Erythroblast (primary cell): ENCODE measurements at regions not wholly inside any gene's neighbourhood (a gene's known extent, or its start where the extent isn't known, plus 50 kb on each side); places are given as distances from the start of the nearest gene placed in this dataset.

ENCODE experiments used
- DNase-seq, 2 experiments: peaks; one replicate each; lab custom pipeline; 2025; lab: John Stamatoyannopoulos, UW
- GATA1 ChIP-seq: IDR thresholded peaks from 2 replicates; pipeline ENCODE4 v1.6.1; 2011; ENCODE audit warnings: low read depth, mild to moderate bottlenecking, control low read depth, low read length, moderate library complexity
- POLR2A ChIP-seq: IDR thresholded peaks from 2 replicates; pipeline ENCODE4 v1.6.1; 2011; ENCODE audit warnings: mild to moderate bottlenecking, low read length

DNA sequence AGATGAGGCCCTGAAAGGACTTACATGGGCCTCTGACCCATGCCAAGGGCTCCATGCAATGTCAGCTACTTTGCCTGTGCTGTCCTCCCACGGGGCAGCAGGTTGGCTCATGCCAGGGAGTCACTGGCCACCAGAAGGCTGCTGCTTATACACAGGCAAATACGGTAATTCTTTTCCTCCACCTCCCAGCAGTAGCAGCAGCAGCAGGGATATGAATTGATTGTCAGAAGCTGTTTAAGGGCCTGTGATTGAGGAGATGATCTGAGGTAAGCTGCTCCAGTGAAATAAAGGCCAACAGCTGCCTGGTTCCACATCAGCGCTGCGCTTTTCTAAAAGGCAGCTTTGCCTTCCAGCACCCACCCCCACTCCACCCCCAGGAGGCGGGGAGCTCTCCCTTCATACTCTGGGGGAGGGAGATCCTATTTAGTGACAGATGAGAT is 250.5 kb downstream of the SHQ1 start:
- DNase-seq: no peak
- no peak for TF ChIP-seq POLR2A
- no peak for TF ChIP-seq GATA1

DNA sequence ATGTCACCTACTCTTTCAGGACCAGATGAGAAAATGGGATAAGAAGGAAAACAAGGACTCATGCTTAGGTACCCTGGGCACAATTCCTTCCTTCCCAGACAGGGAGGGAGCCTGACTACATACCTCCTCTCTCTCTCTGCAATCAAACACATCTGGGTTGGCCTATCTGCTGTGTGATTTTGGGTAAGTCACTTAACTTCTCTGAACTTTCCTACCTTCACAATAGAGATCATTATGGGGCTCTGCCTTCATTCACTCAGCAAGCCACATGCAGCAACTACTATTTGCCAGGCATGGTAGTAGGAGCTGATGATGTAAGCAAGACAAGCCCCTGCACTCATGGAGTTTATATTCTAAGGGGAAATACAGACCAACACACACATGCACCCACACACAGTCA is 251.2 kb downstream of the SHQ1 start:
- TF ChIP-seq GATA1 (no peak), POLR2A (no peak)
- DNase-seq: no peak

DNA sequence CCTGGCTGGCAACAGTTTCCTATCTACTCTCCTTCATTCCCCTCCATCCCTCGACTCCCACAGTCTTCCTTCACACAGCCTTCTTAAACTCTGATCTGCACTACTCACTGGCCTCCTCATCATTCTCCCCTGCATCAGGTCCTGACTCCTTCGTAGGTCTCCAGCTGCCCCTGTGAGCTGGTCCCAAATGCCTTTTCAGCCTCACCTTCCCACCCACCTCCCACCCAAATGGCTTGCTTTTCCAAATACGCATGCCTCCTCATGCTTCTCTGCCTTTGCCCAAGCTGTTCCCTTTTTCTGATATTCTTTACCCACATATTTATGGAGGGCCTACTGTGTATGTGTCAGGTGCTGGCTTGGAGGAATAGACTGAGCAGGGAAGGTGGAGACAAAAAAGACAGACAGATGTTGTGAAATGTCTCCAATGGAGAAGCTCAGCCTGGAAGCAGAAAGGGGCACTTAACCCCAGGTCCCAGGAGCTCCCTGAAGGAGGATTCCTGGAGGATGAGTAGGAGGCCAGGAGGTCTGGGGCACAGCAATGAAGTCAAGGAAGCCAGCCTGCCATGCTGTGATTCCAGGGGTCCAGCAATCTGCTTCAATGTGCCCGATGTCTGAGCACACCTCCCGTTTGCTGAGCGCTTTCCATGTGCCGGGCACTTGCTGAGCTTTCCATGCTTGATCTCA is 252.2 kb downstream of the SHQ1 start:
- no peak for TF ChIP-seq GATA1
- no peak for TF ChIP-seq POLR2A
- DNase-seq: no peak

DNA sequence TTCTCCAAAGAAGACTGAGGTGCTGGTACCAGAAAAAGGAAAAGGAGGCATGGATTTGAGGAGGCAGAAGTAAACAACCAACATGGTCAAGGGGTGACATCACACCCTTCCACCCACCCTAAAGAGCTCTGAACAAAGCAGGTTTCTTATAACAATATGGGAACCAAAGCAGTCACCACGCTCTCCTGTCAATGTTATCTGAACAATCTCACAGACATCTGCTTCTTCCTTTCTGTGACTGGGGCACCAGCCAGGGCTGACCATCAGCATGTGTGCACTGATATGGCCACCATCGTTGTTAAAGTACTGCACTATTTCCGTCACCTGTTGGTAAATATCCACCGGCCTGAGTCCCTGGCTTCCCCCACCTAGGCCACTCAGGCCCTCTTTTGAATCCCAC is 252.9 kb downstream of the SHQ1 start:
- no peak for TF ChIP-seq GATA1
- no peak for TF ChIP-seq POLR2A
- DNase-seq: peak; percentile 16 to 75

DNA sequence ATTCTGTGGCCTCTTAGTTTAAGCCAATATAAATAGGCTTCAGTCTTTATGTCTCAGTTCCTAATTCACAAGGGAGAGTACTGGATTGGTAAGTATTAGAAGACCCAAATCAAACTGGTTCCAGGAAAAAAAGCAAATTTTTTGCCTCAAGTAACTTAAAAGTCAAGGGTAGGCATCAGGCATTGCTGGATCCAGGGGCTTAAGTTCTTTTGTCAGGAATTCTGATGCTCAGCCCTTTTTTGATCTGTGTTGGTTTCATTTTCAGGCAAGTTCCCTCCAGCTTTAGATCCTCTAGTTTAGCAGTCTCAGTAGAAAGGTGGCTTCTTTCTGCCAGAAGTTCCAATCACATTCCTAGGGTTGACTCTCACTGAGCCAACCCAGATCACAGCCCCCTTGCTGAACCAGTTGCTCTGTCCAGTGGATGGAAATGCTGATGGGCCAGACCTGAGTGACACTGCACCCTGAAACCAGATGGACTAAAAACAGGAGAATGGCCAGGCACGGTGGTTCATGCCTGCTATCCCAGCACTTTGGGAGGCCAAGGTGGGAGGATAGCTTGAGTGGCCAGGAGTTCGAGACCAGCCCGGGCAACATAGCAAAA is 253.5 kb downstream of the SHQ1 start:
- TF ChIP-seq GATA1: no peak
- TF ChIP-seq POLR2A: no peak
- no peak for DNase-seq

DNA sequence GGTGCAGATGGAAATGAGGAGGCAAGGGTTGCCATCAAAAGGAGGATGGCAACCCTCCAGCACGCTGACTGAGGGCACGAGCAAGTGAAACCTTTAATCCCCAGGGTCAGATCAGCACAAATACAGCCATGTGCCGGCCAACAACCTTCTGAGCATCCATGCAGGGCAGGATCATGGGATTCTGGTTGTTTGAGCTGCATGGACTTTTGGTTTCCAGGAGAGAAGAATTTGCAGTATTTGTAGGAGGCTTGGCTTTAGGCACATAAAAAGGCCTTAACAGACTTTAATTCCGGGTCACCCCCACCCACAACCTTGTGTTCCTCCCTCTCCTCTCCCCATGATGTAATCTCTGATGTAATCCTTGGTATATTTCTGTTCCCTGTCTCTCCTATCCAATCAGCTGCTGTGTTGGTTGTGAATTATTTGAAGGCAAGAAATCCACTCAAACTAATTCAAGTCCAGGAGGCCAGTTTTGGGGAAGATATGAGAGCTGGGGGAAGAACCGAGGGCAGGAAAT is 254.3 kb downstream of the SHQ1 start:
- DNase-seq: peak in 1 of 2 experiments; percentile 23
- TF ChIP-seq GATA1: no peak
- TF ChIP-seq POLR2A: no peak

DNA sequence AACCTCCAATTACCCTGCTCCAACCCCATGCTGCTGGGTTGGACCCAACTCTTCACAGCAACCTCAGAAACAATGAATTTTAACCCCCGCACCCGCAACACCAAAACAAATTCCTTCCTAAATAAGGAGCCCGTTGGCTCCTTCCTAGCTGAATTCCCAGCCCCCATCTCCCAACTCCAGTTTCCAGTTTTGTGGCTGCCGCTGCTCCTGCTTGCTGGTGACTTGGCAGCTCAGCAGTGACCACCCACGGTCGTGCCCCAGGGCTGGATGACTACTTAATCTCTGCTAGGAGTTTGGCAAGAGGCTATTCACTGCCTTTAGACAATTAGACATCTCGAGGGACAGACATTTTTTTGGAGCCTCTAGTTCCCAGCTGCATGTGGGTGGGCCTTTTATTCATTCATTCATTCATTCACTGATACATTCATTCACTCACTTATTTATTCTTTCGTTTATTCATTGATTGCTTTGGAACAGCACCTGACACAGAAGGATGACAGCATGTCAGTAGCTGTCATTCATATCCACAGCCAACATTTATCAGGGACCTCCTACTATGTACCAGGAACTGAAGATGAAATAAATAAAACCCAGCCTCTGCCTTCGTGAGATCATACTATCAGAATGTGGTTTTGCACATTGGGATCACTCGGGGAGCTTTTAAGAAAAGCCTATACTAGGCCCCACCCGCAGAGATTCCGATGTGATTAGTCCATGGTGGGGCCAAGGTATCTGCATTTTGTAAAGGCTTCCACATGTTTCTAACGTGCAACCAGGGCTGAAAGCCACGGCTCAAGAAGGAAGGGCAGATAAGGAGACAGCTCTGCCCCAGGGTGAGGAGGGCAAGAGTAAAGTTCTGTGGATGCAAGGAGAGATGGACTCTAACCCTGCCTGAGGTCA is 256.5 kb downstream of the SHQ1 start:
- DNase-seq: peak; percentile 49 to 80
- TF ChIP-seq GATA1 (no peak), POLR2A (no peak)

DNA sequence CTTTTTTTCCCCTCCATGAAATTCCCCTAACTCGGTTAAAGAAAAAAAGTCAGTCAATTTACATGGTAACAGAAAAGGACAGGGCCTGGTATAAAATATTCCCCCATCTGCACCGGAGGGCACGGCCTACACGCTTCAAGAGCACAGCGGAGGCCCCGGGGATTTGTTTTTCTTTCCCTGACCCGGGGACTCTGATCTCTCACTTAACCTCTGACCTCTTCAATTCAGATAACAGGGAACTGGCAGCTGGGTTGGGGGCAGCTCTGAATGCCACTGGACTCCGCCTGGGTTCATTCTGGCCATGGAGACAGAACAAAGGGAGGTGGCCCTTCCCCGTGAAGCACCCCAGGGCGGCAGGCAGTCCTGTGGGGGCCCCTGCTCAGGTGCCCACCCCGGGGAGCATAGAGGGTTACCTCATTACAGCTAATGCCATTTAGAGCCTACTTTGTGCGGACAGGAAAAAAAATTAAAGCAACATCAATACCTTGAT is 257.5 kb downstream of the SHQ1 start:
- TF ChIP-seq POLR2A: no peak
- TF ChIP-seq GATA1: no peak
- DNase-seq: no peak

DNA sequence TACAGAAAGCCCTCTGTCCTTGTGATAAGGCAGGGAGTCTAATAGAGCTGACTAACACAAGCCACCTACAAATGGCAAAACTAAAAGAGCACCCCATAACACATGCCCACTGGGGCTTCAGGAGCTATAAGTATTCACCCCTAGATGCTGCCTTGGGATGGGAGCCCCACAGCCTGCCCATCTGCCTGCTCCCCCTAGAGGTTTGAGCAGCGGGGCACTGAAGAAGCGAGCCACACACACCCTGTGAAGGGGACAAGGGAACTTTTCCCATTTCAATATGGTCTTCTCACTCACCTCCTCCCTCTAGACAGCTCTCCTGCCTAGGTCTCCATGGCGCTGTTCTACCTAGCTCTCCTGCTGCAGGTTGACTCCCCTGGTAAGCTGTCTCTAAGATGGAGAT is 261.0 kb downstream of the SHQ1 start:
- peak; percentile 11 to 12 for DNase-seq
- TF ChIP-seq POLR2A (no peak), GATA1 (no peak)

DNA sequence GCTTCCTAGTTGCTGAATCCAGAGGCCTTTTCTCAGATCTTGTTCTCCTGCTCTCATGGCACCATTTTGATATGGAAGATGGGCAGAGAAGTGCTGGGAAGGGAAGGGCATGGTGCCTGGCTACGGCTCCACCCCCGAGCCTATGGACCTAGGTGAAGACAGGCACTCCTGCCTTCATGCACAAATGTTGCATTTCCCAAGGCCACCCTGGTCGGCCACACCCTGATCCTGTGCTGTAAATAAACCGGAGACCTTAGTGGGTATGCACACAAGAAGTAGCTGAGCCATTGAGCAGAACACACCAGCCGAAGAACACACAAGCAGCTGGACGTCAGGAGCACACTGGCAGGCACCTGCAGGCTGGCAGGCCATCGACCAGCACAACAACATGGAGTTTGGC is 261.6 kb downstream of the SHQ1 start:
- TF ChIP-seq POLR2A (no peak), GATA1 (no peak)
- DNase-seq: no peak

DNA sequence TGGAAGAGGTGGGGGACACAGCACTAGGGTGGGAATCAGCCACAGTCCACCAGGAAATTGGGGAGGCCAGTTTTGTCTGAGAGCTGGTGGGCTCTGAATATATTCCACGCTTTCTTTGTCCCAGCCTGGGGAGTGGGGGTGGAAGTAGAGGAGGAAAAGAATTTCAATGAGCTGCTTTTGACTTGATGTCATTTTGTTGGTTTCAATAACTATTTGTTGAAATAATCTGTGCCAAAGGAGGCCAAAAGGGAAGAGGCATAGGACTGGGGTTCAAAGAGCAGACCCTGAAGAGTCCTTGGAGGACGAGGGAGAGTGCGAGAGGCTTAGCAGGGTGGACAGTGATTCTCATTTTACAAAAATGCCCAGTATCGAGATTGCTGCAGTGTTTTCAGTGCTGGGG is 262.3 kb downstream of the SHQ1 start:
- DNase-seq: no peak
- TF ChIP-seq POLR2A (no peak), GATA1 (no peak)

DNA sequence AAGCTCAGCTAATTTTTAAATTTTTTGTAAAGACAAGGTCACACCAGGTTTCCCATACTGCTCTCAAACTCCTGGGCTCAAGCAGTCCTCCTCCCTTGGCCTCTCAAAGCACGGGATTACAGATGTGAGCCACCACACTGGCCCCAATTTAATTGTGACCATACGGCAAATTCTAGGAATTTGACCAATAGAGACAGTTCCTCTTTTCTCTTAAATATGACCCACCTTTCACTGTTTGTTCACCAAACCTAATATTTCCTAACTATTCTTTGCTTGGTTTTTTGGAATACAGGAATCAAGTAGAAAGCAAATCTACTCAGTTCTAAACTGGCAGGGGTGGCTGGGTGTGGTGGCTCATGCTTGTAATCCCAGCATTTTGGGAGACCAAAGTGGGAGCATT is 264.0 kb downstream of the SHQ1 start:
- TF ChIP-seq POLR2A (no peak), GATA1 (no peak)

DNA sequence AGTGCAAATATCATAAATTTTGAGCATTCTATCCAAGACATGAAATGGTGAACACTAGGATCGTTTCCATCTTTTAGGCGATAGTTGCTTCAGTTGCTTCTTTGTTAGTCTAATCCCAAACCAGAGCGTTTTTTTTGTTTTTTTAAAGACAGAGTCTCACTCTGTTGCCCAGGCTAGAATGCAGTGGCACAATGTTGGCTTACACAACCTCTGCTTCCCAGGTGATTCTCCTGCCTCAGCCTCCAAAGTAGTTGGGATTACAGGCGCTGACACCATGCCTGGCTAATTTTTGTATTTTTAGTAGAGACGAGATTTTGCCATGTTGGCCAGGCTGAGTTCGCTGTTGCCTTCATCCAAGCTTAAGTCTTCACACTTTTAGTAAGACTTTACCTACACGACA is 265.3 kb downstream of the SHQ1 start:
- no peak for DNase-seq
- TF ChIP-seq GATA1 (no peak), POLR2A (no peak)

More for the DNA sequence above, 264.0 kb downstream of the SHQ1 start:
- no peak for DNase-seq

DNA sequence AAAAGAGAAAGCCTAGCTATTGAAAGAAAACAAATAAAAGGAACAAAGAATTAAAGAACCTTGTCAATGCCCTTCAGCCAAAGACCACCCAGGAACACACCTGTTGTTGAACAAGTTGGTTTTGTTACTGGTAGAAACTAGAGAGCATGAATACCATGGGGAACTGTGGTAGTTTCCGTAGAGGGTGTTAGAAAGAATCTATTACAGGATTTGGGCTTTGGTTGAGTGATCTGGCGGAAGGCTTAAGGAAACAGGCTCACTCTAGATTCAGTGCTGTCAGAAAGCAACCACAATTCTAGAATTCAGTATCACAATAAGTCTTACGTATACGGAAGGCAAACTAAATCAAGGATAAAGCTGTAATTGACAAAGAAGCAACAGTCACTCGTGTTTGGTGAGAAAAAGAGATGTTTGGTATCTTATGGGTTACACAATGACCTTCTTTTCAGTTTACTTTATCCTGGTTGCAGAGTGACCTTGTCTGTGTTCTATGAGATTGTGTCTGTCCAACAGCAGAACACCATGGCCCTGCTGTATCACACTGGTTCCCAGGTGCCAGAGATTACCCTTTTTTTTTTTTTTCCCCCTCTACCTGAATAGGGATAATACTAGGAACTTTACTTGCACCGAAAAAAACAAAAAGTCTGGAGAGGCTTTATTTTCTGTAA is 265.9 kb downstream of the SHQ1 start:
- DNase-seq: no peak
- TF ChIP-seq POLR2A: no peak
- TF ChIP-seq GATA1: no peak
